SH-SY5Y (cell line): ENCODE measurements at regions not wholly inside any gene's neighbourhood (a gene's known extent, or its start where the extent isn't known, plus 50 kb on each side); places are given as distances from the start of the nearest gene placed in this dataset.

Experiments
- GATA2 ChIP-seq: IDR thresholded peaks from 2 replicates; pipeline ENCODE4 v1.6.1; 2011; ENCODE audit warnings: mild to moderate bottlenecking, low read depth, low read length
- GATA3 ChIP-seq: IDR thresholded peaks from 2 replicates; pipeline ENCODE4 v1.6.1; 2011; ENCODE audit warnings: low read depth, mild to moderate bottlenecking, low read length, moderate library complexity

DNA sequence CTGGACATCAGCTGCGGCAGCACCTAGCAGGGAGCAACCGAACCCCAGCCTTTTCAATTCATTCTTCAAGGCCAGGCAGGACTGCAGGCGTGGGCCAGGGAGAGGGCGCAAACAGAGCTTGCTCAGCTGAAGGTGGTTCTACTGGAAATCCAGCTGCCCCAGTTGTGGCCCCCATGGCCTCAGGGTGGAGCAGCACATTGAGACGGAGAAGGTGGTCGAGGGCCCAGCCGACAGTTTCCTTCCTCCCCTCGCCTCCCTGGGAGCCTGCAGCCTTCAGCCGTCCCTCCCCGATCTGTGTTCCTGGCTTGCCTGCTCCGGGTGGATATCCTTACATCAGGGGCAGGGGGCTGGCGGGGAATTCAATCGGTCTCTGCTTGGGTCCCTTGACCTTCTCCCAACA is 217.8 kb downstream of the ANKRD60 start:
- TF ChIP-seq GATA2 = no peak
- no peak for TF ChIP-seq GATA3

DNA sequence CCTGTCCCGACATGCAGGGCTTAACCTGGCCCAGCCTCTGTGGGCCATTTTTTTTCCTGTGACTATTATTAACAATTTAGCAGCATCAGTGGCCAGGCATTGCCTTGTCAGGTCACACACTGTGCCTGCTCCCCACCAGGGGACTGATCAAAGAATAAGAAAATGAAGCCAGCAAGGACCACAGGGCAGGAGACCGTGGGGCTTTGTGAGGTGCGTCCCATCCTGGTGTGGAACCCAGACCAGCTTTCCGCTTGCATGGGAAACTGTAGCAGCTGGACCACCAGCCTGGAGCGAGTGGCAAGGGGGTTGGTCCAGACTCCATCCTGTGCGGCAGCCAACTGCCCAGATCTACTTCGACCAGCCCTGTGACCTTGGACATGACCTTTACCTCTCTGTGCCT is 218.3 kb downstream of the ANKRD60 start:
- TF ChIP-seq GATA2 (no peak), GATA3 (no peak)

DNA sequence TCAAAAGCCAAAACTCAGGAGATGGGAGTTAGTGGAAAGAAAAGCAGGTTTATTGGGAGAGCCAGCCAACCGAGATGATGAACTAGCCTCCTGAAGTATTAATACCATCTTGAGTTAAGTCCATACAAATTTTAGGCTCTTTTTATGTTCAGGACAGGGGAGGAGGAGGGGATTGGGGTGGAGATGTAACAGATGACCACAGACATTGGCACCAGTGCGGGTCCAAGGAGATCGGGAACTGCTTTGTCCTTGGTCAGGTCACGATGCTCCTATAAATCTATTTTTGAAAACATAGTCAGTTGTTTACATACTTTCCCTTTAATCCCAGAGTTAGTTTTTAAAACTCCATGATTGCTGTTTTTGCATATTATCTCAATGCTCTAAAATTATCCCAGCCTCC is 219.6 kb downstream of the ANKRD60 start:
- TF ChIP-seq GATA2 = no peak
- TF ChIP-seq GATA3 = no peak

DNA sequence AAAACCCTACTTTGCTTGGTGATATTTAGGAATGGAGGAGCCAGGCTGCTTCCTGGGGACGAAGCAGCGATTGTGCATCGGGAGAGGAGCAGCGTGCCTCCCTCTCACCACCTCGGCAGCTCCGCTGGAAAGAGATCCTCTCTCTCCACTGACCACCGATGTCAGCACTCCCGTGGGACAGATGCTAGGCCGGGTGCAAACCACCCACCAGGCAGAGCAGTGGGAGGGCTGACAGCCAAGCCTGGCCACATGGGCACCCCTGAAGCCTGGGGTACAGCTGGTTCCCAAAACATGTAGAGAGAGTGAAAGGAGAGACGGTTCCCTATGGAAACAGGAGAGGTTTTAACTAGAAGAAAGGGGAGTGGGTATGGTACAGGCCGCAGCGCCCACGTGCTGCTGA is 220.0 kb downstream of the ANKRD60 start:
- TF ChIP-seq GATA2 = no peak
- TF ChIP-seq GATA3 = no peak

DNA sequence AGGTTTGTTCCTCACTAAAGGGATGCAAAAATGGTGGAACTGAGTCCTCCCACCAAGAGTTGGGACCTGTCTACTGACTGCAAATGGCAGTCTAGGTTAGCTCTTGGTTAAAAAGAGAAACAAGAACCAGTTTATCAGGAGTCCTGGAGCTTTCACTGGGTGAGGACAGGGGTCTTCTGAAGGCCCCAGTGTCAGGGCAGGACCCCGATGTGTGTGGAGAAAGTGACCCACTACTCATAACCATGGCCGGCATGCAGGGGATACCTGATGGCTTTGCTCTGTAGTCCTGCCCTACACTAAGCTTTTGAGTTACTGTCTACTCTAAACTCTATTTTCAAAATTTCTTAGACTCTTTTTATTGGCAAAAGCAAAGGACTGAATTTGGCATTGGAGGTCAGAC is 220.5 kb downstream of the ANKRD60 start:
- TF ChIP-seq GATA3 (no peak), GATA2 (no peak)

DNA sequence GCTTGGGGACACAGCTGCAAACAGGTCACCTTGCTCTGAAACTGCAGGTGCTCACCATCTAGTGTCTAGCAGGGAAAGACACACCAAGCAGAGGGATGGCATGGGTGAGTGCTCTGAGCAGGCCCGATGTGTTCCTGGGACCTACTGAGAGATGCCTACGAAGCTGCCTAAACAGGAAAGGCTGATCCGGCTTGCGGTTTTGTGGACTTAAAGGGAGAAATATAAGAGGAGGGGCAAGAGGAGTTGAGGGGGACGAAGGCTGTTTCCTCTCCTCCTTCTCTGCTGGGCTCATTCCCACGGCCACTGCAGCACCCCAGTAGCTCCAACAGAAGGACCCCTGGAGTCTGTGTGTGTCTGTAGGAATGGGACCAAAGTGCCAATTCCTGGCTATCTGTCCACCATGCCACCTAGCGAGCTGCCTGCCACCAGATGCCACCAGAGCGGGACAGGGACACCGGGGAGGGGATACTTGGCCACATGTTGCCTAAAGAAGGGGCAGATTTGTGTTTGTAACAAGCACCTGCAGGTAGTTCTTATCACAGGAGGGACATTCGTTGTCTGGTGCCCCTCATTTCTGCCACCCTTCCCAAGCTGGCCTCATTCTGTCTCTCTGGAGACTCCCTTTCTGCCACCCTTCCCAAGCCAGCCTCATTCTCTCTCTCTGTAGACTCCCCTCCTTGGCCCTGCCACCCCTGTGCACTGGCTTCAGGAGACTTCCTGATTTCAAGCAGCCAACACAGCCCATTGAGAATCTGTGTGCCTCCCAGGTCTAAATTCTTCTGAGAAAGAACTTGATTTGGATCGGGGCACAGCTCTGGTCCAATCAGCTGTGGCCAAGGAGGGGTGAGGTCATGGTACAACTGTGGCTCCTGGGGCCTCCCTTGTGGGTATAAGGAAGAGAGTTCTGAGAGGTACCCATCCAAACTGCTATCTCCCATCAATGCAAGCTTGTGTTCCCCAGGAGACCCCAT is 221.8 kb downstream of the ANKRD60 start:
- TF ChIP-seq GATA3 = no peak

DNA sequence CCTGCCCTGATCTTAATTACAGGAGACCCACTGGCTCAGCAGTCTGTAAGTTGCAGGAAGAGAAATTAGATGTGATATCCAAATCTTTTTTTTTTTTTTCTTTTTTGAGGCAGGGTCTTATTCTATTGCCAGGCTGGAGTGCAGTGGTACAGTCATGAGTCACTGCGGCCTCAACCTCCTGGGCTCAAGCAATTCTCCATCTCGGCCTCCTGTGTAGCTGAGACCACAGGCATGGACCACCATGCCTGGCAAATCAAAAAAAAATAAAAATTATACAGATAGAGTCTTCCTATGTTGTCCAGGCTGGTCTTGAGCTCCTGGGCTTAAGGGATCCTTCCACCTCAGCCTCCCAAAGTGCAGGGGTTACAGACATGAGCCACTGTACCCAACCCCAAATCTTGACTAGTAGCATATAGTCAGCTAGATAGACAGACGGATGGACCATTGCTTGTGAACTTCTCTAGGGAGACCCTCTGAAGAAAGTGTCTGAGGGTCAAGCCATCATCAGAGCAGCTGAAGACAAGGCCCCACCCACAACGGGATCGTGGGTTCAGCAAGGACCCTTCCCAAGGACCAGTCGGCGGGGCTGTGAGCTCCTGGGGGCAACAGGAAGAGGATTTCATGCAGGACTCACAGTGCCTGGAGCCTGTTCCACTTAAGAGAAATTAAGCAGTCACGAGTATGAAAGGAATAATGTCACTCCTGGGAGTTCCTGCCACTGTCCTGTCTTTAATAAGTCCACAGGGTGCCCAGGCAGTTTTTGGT is 222.7 kb downstream of the ANKRD60 start:
- TF ChIP-seq GATA2 (no peak), GATA3 (no peak)

DNA sequence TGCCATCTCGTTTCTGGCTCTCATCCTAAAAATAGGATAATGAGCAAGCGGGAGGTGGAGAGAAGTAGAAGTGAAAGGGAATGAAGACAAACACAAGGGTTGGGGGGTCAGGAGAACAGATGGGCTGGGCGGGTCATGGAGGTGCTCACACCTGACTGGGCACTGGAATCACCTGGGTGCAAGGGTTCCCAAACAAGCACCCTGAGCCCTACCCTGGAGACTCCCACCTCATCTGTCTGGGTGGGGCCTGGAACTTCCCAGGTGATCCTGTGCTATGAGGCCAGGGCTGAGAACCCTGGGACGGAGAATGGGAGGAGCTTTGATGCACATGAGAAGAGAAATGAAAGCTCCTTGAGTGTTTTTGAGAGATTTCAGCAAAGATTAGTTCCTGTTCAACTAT is 223.6 kb downstream of the ANKRD60 start:
- TF ChIP-seq GATA2 (no peak), GATA3 (no peak)

DNA sequence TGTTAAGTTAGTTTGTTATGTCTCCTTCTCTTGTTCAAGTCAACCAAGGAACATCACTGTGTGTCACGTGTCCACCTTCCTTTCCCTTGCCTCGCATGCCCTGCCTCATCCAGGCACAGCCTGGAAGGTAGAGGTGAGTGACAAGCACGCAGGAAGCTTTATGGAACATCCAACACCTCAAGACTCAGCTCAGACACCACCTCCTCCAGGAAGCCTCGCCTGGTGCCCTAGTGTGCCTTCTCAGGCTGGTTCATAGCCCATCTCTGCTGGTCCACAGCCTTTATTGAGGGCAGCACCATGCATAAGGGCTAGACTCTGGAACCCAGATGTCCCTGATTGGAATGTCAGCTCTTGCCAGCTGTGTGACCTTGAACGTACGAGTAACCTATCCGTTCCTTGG is 224.3 kb downstream of the ANKRD60 start:
- TF ChIP-seq GATA3 (no peak), GATA2 (no peak)

DNA sequence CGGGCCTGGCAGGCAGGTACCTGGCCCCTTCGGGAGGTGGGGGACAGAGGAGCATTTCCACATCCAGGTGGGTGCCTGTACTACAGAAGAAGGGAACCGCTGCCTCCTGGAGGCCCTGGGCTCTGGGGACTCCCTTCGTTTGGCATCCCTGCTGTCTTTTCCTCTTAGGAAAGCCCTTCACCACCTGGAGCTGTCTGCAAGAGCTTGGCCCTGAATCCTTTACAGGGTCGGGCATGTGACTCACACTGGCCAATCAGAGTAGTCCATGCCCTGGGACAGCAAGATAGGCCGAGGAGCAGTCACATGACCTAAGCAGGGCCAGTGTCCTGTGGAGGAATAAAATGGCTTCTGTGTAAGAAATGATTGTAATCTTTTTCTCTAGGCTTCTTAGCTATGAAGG is 224.9 kb downstream of the ANKRD60 start:
- TF ChIP-seq GATA2 (no peak), GATA3 (no peak)

DNA sequence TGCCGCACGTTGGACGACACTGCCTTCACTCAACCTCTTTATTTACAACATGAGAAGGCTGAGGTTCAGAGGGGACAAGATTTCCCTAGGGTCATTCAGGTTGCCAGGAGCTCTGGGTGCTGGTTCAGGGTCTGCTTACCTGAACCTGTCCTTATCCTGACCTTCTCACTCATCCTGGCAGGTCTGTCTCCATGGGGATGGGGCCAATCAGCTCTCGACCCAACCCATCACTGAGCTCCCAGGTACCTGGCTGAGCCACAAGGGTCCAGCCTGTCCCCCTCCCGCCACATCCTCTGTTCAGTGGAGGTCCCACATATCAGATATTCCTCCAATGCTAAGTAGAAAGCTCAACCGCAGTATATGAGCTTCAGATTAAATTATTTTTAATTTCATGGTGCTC is 225.6 kb downstream of the ANKRD60 start:
- TF ChIP-seq GATA3 = no peak
- TF ChIP-seq GATA2 = no peak

DNA sequence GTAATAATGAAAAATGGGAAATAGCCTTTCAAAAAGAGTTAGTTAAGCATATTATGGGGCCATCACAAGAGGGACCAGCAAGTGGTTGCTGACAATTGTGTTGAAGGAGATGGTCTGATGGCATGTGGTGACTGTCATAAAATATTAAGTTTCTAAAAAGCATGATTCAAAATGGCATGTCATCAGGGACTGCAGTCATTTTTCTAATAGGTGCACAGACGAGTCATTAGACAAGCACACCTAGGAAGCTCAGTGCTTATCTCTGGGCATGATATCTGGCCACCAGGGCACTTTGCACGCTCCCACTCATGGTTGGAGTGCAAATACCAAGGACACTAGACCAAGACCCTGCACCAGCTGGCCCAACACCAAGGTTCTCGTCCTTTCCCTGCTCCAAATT is 226.5 kb downstream of the ANKRD60 start:
- TF ChIP-seq GATA2 (no peak), GATA3 (no peak)

DNA sequence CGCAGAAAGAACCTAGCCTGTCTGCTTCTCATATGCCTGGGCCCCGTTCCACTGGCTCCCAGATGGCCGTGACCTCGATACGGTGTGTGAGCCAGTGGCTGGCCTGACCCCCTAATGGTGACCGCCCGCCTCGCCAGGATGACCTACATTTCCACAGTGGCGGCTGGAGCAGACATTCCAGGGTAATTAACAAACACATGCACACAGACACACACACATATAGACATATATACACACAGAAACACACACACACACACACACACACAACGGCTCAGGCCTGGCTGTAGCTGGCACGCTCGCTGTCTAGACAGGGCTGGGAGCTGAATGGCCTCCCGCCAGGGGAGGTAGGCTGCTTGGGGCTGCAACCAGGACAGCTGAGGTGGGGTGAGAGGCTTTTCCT is 227.1 kb downstream of the ANKRD60 start:
- TF ChIP-seq GATA3 (no peak), GATA2 (no peak)

DNA sequence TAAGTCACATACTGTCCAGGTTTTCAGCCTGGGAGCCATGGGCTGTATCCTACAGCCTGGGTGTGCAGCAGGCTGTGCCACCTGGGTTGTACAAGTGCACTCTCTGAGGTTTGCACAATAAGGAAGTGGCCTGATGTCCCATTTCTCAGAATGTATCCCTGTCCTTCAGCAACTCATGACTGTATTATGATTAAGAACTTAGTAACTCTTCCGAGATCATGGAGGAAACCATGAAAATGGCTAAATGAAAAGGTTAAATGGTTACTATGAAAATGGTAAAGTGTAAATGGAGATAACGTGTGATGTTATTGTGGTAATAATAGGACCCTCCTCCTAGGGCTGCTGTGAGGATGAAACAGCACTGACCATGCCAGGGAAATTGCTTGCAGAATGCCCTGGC is 227.6 kb downstream of the ANKRD60 start:
- TF ChIP-seq GATA3 (no peak), GATA2 (no peak)

DNA sequence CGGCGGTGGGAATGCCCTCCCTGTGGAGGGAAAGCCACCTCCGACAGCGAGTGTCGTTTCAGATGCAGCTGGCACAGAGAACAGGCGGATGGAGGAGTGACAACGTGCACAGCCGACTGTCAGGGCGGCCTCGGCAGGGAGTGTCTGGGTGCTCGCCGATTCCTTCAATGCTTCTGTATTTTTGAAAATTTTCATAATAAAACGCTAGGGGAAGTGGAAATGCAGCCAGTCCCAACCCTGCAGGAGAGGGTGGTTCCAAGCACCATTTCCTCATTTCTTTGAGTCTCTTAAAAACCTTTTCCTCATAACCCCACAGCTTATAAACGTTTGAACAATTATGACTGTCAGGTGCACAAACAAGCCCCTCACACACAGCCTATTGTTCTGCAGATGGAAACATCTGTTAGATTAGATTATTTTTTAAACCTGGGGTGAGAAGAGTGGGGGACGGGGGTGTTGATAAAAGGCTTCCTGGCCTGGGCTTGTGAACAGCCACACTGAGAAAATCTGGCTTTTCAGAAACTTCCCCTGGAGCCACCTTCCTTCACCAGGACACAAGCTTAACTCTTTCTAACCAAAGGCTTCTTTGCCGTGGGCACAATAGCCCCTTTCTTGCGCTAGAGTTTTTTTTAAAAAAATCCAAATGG is 228.9 kb downstream of the ANKRD60 start:
- TF ChIP-seq GATA2 = no peak
- no peak for TF ChIP-seq GATA3
